ENCODE measurements at regions not wholly inside any gene's neighbourhood (a gene's known extent, or its start where the extent isn't known, plus 50 kb on each side); places are given as distances from the start of the nearest gene placed in this dataset.
"Not testable (repeated sequence)": the region's sequence is repeated elsewhere in the genome, so short reads cannot be mapped to it uniquely, and the experiment has no call there.

- 43 to 51% (median 49%) methylated on average over 20 to 21 of the region's 21 CpGs for WGBS, 4 donors
These were observed 84.7 kb upstream of the SFSWAP start for GRCh38 chr12:131625966-131626722.

GRCh38 chr12:131627151-131628022 is 83.5 kb upstream of the SFSWAP start:
- intact Hi-C loops (cut with DNase I); H3K9me3 ChIP-seq; H3K36me3 ChIP-seq; H3K27ac ChIP-seq; H3K4me3 ChIP-seq; ATAC-seq: not testable (repeated sequence)
- WGBS, 4 donors = 58 to 68% (median 64%) methylated on average over 23 to 28 of the region's 29 CpGs
- peaks cover 0 to 26% (median 5%) of the 10 kb centered on the region in 9 donors for H3K27me3 ChIP-seq
- H3K4me1 ChIP-seq = peaks cover 0 to 15% (median 2%) of the 10 kb centered on the region in 12 donors
- DNase-seq = peak in 1 of 5 donors; percentile 1

More at GRCh38 chr12:131625966-131626722, 84.7 kb upstream of the SFSWAP start:
- H3K9me3 ChIP-seq; H3K4me3 ChIP-seq; H3K27ac ChIP-seq; intact Hi-C loops (cut with DNase I); ATAC-seq; H3K36me3 ChIP-seq: not testable (repeated sequence)
- peaks cover 0 to 38% (median 5%) of the 10 kb centered on the region in 9 donors for H3K27me3 ChIP-seq
- peak in 2 of 5 donors; percentile 1 to 9 for DNase-seq
- H3K4me1 ChIP-seq = peaks cover 0 to 15% (median 2%) of the 10 kb centered on the region in 12 donors

- H3K4me3 ChIP-seq = no peak overlapping the region
- H3K27ac ChIP-seq = no peak overlapping the region
- ATAC-seq (no peak), DNase-seq (peak in 1 of 5 donors; percentile 5)
- intact Hi-C loops (cut with DNase I) = no loop called here
- H3K4me1 ChIP-seq = peaks cover 0 to 15% (median 2%) of the 10 kb centered on the region in 12 donors
- 67 to 77% (median 73%) methylated on average over 17 to 20 of the region's 20 CpGs for WGBS, 4 donors
- peaks cover 0 to 26% (median 5%) of the 10 kb centered on the region in 9 donors for H3K27me3 ChIP-seq
- no peaks in the 10 kb centered on the region for H3K9me3 ChIP-seq
- TF ChIP-seq POLR2A (IDR thresholded peaks at IDR 0.05) (no peak), CTCF (IDR thresholded peaks at IDR 0.05) (no peak)
- H3K36me3 ChIP-seq = no peaks in the 10 kb centered on the region
These were observed 82.7 kb upstream of the SFSWAP start for GRCh38 chr12:131628023-131628740.

DNA sequence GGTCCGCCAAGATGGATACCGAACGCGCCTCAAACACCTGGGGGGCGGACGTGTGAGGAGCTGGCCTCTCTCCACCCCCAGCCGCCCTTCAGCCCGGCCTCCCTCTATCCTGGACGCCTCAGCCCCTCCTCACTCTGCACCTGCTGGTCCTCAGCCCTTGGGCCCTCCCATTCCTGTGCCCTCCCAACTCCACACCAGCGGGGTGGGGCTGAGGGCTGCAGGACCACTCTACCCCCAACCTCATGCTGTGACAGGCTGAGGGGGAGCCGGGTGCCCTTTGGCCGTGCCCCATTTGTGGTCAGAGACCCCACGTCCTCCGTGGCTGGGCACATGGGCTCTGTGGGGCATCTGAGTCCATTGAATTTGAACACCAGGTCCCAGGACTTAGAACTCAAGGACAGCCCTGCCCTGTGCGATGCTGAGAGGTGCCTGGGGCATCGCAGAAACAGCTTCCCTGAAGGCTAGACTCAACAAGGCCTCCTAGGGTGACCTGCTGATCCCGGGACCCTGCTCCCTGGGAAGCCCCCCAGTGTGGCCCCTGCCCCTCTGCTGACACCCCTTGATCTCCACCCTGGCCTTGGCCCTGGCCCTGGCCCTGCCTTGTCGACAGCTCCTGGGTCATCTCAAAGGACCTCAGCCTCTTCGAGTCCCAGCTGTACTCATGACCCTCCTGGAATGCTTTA is 82.0 kb upstream of the SFSWAP start:
- intact Hi-C loops (cut with DNase I) = no loop called here
- no peak for DNase-seq
- peaks cover 0 to 15% (median 2%) of the 10 kb centered on the region in 12 donors for H3K4me1 ChIP-seq
- ATAC-seq = peak in 1 of 4 donors; percentile 18
- no peak overlapping the region for H3K4me3 ChIP-seq
- peaks cover 0 to 26% (median 5%) of the 10 kb centered on the region in 9 donors for H3K27me3 ChIP-seq
- no peaks in the 10 kb centered on the region for H3K9me3 ChIP-seq
- 65 to 74% (median 65%) methylated on average over 14 to 19 of the region's 19 CpGs for WGBS, 4 donors
- H3K27ac ChIP-seq = no peak overlapping the region
- H3K36me3 ChIP-seq = no peaks in the 10 kb centered on the region
- TF ChIP-seq CTCF (IDR thresholded peaks at IDR 0.05) = no peak
- TF ChIP-seq POLR2A (IDR thresholded peaks at IDR 0.05) = no peak
